ENCODE measurements at regions not wholly inside any gene's neighbourhood (a gene's known extent, or its start where the extent isn't known, plus 50 kb on each side); places are given as distances from the start of the nearest gene placed in this dataset.
A peak's percentile ranks its signal among the peaks of the same experiment; 100 is the strongest.

DNA sequence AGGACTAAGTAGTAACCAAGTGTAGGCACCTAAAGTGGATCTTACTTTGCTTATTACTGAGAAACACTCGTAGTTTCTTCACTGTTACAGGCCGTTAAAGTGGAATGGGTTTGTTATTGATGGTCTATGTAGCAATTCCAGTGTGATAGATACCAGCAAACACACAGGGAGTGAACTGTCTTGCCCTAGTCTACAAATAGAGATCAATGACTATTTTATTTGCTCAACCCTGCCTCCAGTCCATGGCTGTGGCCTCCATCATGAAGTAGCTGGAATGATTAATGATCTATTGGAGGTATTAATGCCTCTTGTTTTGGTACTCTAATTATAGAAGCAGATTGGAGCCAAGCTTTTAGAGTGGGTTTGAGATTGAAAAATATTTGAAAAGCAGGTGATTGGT is 362.7 kb upstream of the AZI2 start:
- intact Hi-C loops (cut with DNase I): no loop called here
- 67 to 84% (median 75%) methylated on average over 2 of the region's 2 CpGs for WGBS, 4 donors
- no peak for DNase-seq
- no peaks in the 10 kb centered on the region for H3K36me3 ChIP-seq
- no peaks in the 10 kb centered on the region for H3K4me1 ChIP-seq
- H3K9me3 ChIP-seq: no peaks in the 10 kb centered on the region
- no peak overlapping the region for H3K4me3 ChIP-seq
- H3K27ac ChIP-seq: no peak overlapping the region
- TF ChIP-seq POLR2A (IDR thresholded peaks at IDR 0.05): no peak
- TF ChIP-seq, protein P1, sequence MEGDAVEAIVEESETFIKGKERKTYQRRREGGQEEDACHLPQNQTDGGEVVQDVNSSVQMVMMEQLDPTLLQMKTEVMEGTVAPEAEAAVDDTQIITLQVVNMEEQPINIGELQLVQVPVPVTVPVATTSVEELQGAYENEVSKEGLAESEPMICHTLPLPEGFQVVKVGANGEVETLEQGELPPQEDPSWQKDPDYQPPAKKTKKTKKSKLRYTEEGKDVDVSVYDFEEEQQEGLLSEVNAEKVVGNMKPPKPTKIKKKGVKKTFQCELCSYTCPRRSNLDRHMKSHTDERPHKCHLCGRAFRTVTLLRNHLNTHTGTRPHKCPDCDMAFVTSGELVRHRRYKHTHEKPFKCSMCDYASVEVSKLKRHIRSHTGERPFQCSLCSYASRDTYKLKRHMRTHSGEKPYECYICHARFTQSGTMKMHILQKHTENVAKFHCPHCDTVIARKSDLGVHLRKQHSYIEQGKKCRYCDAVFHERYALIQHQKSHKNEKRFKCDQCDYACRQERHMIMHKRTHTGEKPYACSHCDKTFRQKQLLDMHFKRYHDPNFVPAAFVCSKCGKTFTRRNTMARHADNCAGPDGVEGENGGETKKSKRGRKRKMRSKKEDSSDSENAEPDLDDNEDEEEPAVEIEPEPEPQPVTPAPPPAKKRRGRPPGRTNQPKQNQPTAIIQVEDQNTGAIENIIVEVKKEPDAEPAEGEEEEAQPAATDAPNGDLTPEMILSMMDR (IDR thresholded peaks at IDR 0.05): no peak
- no peak for ATAC-seq
- no peaks in the 10 kb centered on the region for H3K27me3 ChIP-seq

DNA sequence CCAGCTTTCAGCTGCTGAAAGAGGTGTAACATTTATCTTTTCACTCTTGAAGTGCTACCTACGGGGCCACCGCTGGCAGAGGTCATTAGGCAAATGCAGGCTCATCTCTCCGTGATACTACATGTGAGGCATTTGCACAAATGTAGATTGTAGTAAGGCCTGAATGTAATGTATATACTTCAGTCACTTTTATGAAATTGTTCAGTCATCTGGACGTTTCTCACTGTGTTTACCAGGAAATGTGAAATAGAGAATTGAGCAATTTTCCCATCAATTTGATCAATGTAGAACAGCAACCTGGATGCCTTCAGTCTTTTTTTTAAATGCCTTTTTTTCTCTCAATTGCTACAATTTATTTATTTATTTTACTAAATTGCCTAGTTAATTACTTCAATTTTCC is 368.3 kb upstream of the AZI2 start:
- Histone ChIP-seq H3K36me3 (no peaks in the 10 kb centered on the region), H3K9me3 (no peaks in the 10 kb centered on the region), H3K27me3 (no peaks in the 10 kb centered on the region), H3K4me3 (no peak overlapping the region), H3K27ac (no peak overlapping the region), H3K4me1 (no peaks in the 10 kb centered on the region)
- ATAC-seq (no peak), DNase-seq (no peak)
- intact Hi-C loops (cut with DNase I): no loop called here
- TF ChIP-seq, protein P1 (IDR thresholded peaks at IDR 0.05): no peak
- TF ChIP-seq POLR2A (IDR thresholded peaks at IDR 0.05): no peak
- WGBS, 4 donors: 48 to 62% (median 55%) methylated on average over 4 of the region's 4 CpGs

DNA sequence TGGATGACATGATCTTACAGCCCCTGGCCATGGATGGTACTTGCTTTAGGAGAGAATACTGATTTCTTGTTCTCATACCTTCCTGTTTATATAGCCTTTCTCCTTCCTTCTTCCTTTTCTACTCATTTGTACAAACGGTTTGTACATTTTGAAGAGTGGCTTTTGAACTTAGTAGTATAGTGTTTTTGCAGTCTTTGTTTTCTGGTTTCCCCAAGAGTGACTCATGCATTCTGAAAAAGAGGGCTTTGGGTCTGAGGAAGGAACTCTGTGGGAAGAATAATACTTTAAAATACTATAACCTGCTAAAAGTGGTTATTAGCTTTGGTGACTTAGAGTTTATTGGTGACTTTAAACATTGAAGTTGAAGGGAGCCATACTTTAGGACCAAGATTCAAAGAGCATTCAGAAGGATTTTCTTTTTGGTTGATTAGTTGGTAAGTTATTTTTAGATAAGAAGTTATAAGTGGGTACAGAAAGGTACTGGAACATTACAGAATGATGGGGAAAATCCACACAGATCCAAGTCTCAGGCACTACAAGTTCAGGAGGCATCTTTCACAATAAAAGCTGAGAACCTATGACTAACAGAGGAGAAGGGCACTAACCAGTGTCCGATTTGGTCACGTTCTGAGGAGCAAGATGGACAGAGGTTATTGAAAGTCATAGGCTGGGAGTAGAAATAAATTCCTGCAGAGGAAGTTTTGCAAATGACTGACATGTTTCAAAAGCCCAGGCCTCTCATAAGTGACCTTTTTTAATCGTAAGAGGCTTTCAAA is 369.6 kb upstream of the AZI2 start:
- ATAC-seq (no peak), DNase-seq (no peak)
- no peaks in the 10 kb centered on the region for H3K4me1 ChIP-seq
- H3K36me3 ChIP-seq: no peaks in the 10 kb centered on the region
- TF ChIP-seq, protein P1 (IDR thresholded peaks at IDR 0.05): no peak
- no peak for TF ChIP-seq POLR2A (IDR thresholded peaks at IDR 0.05)
- H3K27ac ChIP-seq: no peak overlapping the region
- WGBS, 4 donors: 58 to 76% (median 64%) methylated on average over 4 of the region's 4 CpGs
- no peaks in the 10 kb centered on the region for H3K9me3 ChIP-seq
- intact Hi-C loops (cut with DNase I): no loop called here
- no peak overlapping the region for H3K4me3 ChIP-seq
- H3K27me3 ChIP-seq: no peaks in the 10 kb centered on the region

DNA sequence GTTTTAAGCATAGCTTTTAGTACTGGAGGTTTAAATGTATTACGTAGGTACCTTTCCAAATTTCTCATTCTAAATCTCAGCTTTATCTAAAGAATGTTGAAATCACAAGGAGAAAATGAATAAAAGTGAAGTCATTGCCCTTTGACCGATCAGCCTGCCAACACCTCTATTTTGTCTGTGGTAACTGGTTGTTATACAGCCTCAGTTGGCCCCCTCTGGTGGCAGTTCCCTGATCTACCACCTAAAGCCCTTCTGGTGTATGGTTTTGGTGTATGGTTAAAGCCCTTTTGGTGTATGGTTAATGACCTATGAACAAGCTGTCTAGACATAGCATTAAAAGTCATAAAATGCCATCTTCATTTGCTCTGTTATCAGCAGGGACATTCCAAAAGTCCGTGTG is 378.2 kb upstream of the AZI2 start:
- WGBS, 4 donors: 34 to 40% (median 36%) methylated on average over 3 of the region's 3 CpGs
- H3K27me3 ChIP-seq: no peaks in the 10 kb centered on the region
- no peak overlapping the region for H3K4me3 ChIP-seq
- H3K36me3 ChIP-seq: no peaks in the 10 kb centered on the region
- H3K4me1 ChIP-seq: no peaks in the 10 kb centered on the region
- intact Hi-C loops (cut with DNase I): loop anchor here (2.0 to 10.0 kb wide), 8 partner anchors 52 to 252 kb away; no protein-coding TSS in a partner anchor
- ATAC-seq (peak; percentile 66 to 84 (median 73)), DNase-seq (peak in 4 of 5 donors; percentile 17 to 60 (median 43))
- no peak for TF ChIP-seq POLR2A (IDR thresholded peaks at IDR 0.05)
- TF ChIP-seq, protein P1 (IDR thresholded peaks at IDR 0.05): peak; percentile 19 to 63 (median 49)
- H3K27ac ChIP-seq: no peak overlapping the region
- peaks cover 0 to 4% (median 0%) of the 10 kb centered on the region in 12 donors for H3K9me3 ChIP-seq

Data from heart left ventricle (tissue), 16 donors.